Mucosa of gallbladder (tissue), 1 donor: ENCODE measurements at regions not wholly inside any gene's neighbourhood (a gene's known extent, or its start where the extent isn't known, plus 50 kb on each side); places are given as distances from the start of the nearest gene placed in this dataset.

Experiments used
- DNase-seq: peaks from one replicate; pipeline ENCODE4 v3.0.0-alpha.2; 2020; ENCODE audit warnings: low spot score
- donor health status: DM: no; HTN: no; CAD: no.

- DNase-seq, result no peak
Measured at GRCh38 chr17:5785867-5786509, 201.7 kb upstream of the NLRP1 start.

- DNase-seq, result no peak
Measured at GRCh38 chr17:5786510-5786875, 202.2 kb upstream of the NLRP1 start.

GRCh38 chr17:5788266-5788900, 204.1 kb upstream of the NLRP1 start:
- DNase-seq, result no peak

GRCh38 chr17:5789528-5789927, 205.2 kb upstream of the NLRP1 start:
- DNase-seq, result no peak

GRCh38 chr17:5793157-5793556, 208.8 kb upstream of the NLRP1 start:
- no peak for DNase-seq

GRCh38 chr17:5793899-5794298, 209.6 kb upstream of the NLRP1 start:
- no peak for DNase-seq

GRCh38 chr17:5794385-5794784, 210.1 kb upstream of the NLRP1 start:
- DNase-seq, result no peak

GRCh38 chr17:5794881-5795506, 210.7 kb upstream of the NLRP1 start:
- DNase-seq, result no peak

- no peak for DNase-seq
Measured at GRCh38 chr17:5797447-5798050, 213.2 kb upstream of the NLRP1 start.

- DNase-seq, result no peak
Measured at GRCh38 chr17:5798094-5798493, 213.8 kb upstream of the NLRP1 start.

GRCh38 chr17:5800131-5800530, 215.8 kb upstream of the NLRP1 start:
- DNase-seq, result no peak

GRCh38 chr17:5800646-5801045, 216.3 kb upstream of the NLRP1 start:
- DNase-seq, result no peak

- no peak for DNase-seq
Measured at GRCh38 chr17:5804251-5804650, 219.9 kb upstream of the NLRP1 start.

- no peak for DNase-seq
Measured at GRCh38 chr17:5809056-5809455, 224.7 kb upstream of the NLRP1 start.

GRCh38 chr17:5809580-5810188, 225.4 kb upstream of the NLRP1 start:
- no peak for DNase-seq

- no peak for DNase-seq
Measured at GRCh38 chr17:5812590-5812989, 228.3 kb upstream of the NLRP1 start.

- no peak for DNase-seq
Measured at GRCh38 chr17:5813357-5813756, 229.0 kb upstream of the NLRP1 start.

- DNase-seq, result no peak
Measured at GRCh38 chr17:5815396-5815795, 231.1 kb upstream of the NLRP1 start.

- DNase-seq, result no peak
Measured at GRCh38 chr17:5816491-5817070, 232.3 kb upstream of the NLRP1 start.

GRCh38 chr17:5817475-5818395, 233.4 kb upstream of the NLRP1 start:
- no peak for DNase-seq

GRCh38 chr17:5819396-5819795, 235.1 kb upstream of the NLRP1 start:
- no peak for DNase-seq
